PFSK-1 (cell line): ENCODE measurements at regions not wholly inside any gene's neighbourhood (a gene's known extent, or its start where the extent isn't known, plus 50 kb on each side); places are given as distances from the start of the nearest gene placed in this dataset.

Experiments
- FOXP2 ChIP-seq: optimal IDR thresholded peaks from 2 replicates; pipeline ENCODE3; 2011; ENCODE audit warnings: borderline replicate concordance, control low read depth, inconsistent platforms; ENCODE audit not compliant: insufficient read depth; ENCODE audit errors: extremely low read length, extremely low read depth
- POLR2AphosphoS5 ChIP-seq: IDR thresholded peaks from 2 replicates; pipeline ENCODE4 v1.6.1; 2012; ENCODE audit warnings: low read depth, mild to moderate bottlenecking, control low read depth, low read length, moderate library complexity
- REST ChIP-seq, 2 experiments: IDR thresholded peaks; 2 replicates each; pipeline versions ENCODE4 v1.6.1 to v1.8.0; 2011 to 2012; ENCODE audit warnings: low read depth in 2 of 2, low read length in 2 of 2, control low read depth in 1 of 2, inconsistent platforms in 1 of 2, mild to moderate bottlenecking in 1 of 2, moderate library complexity in 1 of 2; ENCODE audit not compliant: insufficient read depth in 1 of 2
- SIN3A ChIP-seq: IDR thresholded peaks from 2 replicates; pipeline ENCODE4 v1.6.1; 2012; ENCODE audit warnings: mild to moderate bottlenecking, low read length, moderate library complexity, borderline replicate concordance; ENCODE audit not compliant: insufficient read depth
- TAF1 ChIP-seq: IDR thresholded peaks from 2 replicates; pipeline ENCODE4 v1.6.1; 2012; ENCODE audit warnings: low read length, control low read depth, borderline replicate concordance; ENCODE audit not compliant: insufficient read depth

GRCh38 chr5:74148321-74148720, 492.2 kb downstream of the ENC1 start:
- TF ChIP-seq REST (IDR thresholded peaks at IDR 0.05; ENCODE audit: insufficient read depth in 1 of 2, low read depth in 2 of 2, low read length in 2 of 2) (no peak), FOXP2 (no peak)

GRCh38 chr5:74146796-74147195, 493.7 kb downstream of the ENC1 start:
- no peak for TF ChIP-seq REST (IDR thresholded peaks at IDR 0.05; ENCODE audit: insufficient read depth in 1 of 2, low read depth in 2 of 2, low read length in 2 of 2)
- no peak for TF ChIP-seq TAF1
- no peak for TF ChIP-seq SIN3A
- no peak for TF ChIP-seq POLR2AphosphoS5
- no peak for TF ChIP-seq FOXP2

GRCh38 chr5:74145951-74146350, 494.6 kb downstream of the ENC1 start:
- TF ChIP-seq FOXP2 (no peak), POLR2AphosphoS5 (no peak), REST (IDR thresholded peaks at IDR 0.05; ENCODE audit: insufficient read depth in 1 of 2, low read depth in 2 of 2, low read length in 2 of 2) (no peak), SIN3A (no peak), TAF1 (no peak)

- TF ChIP-seq REST (IDR thresholded peaks at IDR 0.05; ENCODE audit: insufficient read depth in 1 of 2, low read depth in 2 of 2, low read length in 2 of 2) (no peak), POLR2AphosphoS5 (no peak), SIN3A (no peak), TAF1 (no peak), FOXP2 (no peak)
These were observed 496.7 kb downstream of the ENC1 start for GRCh38 chr5:74143721-74144330.

GRCh38 chr5:74143151-74143550, 497.4 kb downstream of the ENC1 start:
- TF ChIP-seq FOXP2: no peak
- no peak for TF ChIP-seq TAF1
- no peak for TF ChIP-seq REST (IDR thresholded peaks at IDR 0.05; ENCODE audit: insufficient read depth in 1 of 2, low read depth in 2 of 2, low read length in 2 of 2)
- TF ChIP-seq SIN3A: no peak
- TF ChIP-seq POLR2AphosphoS5: no peak
